Endothelial cell (in vitro differentiated cells): ENCODE measurements at regions not wholly inside any gene's neighbourhood (a gene's known extent, or its start where the extent isn't known, plus 50 kb on each side); places are given as distances from the start of the nearest gene placed in this dataset.

Source experiments
- DNase-seq: peaks from one replicate; pipeline ENCODE4 v3.0.0; 2021; ENCODE audit warnings: low spot score
- H3K27ac Mint-ChIP-seq: one replicate; pipeline ENCODE4 v1.8.0; 2021; ENCODE audit warnings: mixed read lengths, inconsistent platforms; ENCODE audit not compliant: unreplicated experiment
- H3K27me3 Mint-ChIP-seq: one replicate; pipeline ENCODE4 v1.8.0; 2021; ENCODE audit warnings: mild to moderate bottlenecking, moderate library complexity, mixed read lengths, inconsistent platforms; ENCODE audit not compliant: unreplicated experiment
- H3K36me3 Mint-ChIP-seq: one replicate; pipeline ENCODE4 v1.8.0; 2021; ENCODE audit warnings: mild to moderate bottlenecking, low read depth, mixed read lengths, inconsistent platforms; ENCODE audit not compliant: unreplicated experiment
- H3K4me1 Mint-ChIP-seq: one replicate; pipeline ENCODE4 v1.8.0; 2021; ENCODE audit warnings: mild to moderate bottlenecking, mixed read lengths, inconsistent platforms; ENCODE audit not compliant: unreplicated experiment
- H3K4me3 Mint-ChIP-seq: one replicate; pipeline ENCODE4 v1.8.0; 2021; ENCODE audit warnings: mild to moderate bottlenecking, mixed read lengths, inconsistent platforms; ENCODE audit not compliant: unreplicated experiment
- H3K9me3 Mint-ChIP-seq: one replicate; pipeline ENCODE4 v1.8.0; 2021; ENCODE audit warnings: mixed read lengths, inconsistent platforms; ENCODE audit not compliant: unreplicated experiment
- TF ChIP-seq, protein P1 (sequence below): fragments of 200-600 bp; sonication (generic); IDR thresholded peaks from one replicate; pipeline ENCODE4 v1.5.0; 2021; ENCODE audit warnings: antibody characterized with exemption; ENCODE audit not compliant: unreplicated experiment

DNA sequence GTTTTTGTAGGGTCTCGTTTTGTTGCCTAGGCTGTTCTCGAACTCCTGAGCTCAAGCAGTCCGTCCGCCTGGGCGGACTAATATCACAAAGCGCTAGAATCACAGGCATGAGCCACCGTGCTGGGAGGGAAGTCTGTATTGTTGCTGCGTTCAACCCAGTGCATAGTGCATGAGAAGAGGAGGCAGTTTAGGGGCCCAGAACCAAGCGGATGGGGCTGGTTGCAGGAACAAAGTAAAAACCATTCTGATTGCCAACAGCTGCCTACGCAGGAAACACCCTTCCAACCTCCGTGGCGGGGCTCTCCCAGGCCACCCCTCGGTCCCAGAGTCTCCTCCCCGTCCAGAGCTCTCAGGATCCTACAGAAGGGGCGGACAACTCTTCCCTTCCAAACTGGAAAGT, 87.1 kb downstream of the ANXA2R start:
- Mint-ChIP-seq H3K4me1 (no peaks in the 10 kb centered on the region), H3K27ac (no peak overlapping the region), H3K36me3 (peaks cover 7% of the 10 kb centered on the region), H3K9me3 (no peaks in the 10 kb centered on the region), H3K27me3 (peaks cover 2% of the 10 kb centered on the region), H3K4me3 (no peak overlapping the region)
- TF ChIP-seq, protein P1, sequence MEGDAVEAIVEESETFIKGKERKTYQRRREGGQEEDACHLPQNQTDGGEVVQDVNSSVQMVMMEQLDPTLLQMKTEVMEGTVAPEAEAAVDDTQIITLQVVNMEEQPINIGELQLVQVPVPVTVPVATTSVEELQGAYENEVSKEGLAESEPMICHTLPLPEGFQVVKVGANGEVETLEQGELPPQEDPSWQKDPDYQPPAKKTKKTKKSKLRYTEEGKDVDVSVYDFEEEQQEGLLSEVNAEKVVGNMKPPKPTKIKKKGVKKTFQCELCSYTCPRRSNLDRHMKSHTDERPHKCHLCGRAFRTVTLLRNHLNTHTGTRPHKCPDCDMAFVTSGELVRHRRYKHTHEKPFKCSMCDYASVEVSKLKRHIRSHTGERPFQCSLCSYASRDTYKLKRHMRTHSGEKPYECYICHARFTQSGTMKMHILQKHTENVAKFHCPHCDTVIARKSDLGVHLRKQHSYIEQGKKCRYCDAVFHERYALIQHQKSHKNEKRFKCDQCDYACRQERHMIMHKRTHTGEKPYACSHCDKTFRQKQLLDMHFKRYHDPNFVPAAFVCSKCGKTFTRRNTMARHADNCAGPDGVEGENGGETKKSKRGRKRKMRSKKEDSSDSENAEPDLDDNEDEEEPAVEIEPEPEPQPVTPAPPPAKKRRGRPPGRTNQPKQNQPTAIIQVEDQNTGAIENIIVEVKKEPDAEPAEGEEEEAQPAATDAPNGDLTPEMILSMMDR, result no peak
- DNase-seq, result no peak

DNA sequence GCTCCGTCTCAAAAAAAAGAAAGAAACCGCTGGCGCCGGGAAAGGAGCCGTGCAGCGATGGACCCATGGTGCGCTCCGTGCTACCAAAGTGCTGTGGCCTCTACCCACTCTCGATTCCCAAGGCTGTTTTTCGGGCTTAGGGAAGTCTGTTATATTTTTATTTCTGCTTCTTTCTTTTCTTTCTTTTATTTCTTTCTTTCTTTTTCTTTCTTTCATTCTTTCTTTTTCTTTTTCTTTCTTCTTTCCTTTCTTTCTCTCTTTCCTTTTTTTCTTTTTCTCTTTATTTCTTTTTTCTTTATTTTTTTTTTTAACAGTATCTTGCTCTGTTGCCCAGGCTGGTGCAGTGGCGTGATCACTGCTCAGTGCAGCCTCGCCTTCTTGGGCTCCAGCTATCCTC, 87.5 kb downstream of the ANXA2R start:
- TF ChIP-seq, protein P1, result no peak
- peaks cover 4% of the 10 kb centered on the region for H3K27me3 Mint-ChIP-seq
- peaks cover 7% of the 10 kb centered on the region for H3K36me3 Mint-ChIP-seq
- no peak overlapping the region for H3K27ac Mint-ChIP-seq
- H3K9me3 Mint-ChIP-seq, result no peaks in the 10 kb centered on the region
- DNase-seq, result no peak
- no peak overlapping the region for H3K4me3 Mint-ChIP-seq
- H3K4me1 Mint-ChIP-seq, result no peaks in the 10 kb centered on the region

DNA sequence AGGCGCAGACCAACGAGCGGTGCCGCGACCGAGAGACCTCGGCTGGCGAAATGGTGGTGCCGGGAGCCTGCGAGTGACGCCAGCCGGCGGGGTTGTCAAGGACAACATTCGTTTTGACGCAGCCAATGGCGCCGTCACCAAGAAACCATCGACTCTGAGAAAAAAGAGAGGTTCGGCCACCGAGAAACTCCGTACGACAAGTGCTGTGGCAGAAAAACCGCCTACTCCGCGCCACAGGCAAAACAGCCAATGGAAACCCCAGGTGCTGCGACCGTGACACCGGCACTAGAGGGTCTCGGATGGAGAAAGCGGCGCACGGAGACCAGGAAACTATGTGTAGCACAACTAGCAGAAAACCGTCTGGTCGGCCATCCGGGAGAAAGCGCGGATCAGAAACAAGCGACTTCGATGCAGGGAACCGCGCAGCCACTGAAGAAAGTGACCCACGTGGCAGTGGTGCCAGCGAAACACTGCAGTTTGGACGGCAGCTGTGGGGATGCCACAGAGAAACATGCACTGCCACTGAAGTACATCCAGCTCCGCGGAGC, 88.8 kb downstream of the ANXA2R start:
- H3K9me3 Mint-ChIP-seq, result no peaks in the 10 kb centered on the region
- H3K27me3 Mint-ChIP-seq, result peaks cover 4% of the 10 kb centered on the region
- no peaks in the 10 kb centered on the region for H3K4me1 Mint-ChIP-seq
- TF ChIP-seq, protein P1, result no peak
- H3K36me3 Mint-ChIP-seq, result peaks cover 7% of the 10 kb centered on the region
- H3K4me3 Mint-ChIP-seq, result no peak overlapping the region
- no peak overlapping the region for H3K27ac Mint-ChIP-seq
- DNase-seq, result no peak

DNA sequence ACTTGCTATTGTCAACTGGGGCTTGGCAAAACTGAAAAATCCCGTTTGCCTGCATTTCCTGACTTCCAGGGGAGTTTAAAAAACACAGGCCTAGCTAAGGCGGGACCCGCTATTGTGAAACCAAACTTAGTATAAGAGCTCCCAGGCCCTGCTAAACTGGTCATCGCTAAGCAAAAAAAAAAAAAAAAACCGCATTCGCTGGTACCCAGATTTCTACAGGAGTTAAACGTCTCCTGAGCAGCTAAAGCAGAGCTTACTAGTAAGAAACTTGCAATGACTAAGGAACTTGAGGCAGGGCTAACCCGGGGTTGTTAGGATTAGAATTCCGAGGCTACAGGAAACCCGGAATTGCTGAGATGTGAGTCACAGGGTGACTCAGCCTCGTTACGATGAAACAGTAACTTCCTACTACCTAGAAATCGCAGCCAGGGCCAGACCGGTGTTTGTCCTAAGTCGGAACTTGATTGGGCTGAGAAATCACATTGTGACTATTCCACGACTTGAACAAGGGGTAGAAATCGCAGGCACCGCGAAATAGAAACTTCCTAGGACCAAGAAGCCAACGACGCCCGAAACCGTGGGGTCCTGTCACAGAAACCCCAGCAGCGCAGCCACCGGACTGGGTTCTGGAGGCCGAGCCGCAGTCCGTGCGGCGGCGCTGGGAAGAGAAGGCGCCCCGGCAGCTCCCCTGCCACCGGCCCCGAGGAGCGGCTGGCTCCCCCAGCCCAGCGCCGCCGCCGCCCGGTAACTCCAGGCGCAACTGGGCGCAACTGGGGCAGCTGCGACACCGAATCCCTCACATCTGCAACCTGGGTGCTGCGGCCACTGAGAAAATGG, 89.4 kb downstream of the ANXA2R start:
- Mint-ChIP-seq H3K27ac (no peak overlapping the region), H3K27me3 (peaks cover 4% of the 10 kb centered on the region), H3K4me3 (no peak overlapping the region), H3K9me3 (no peaks in the 10 kb centered on the region), H3K36me3 (peaks cover 7% of the 10 kb centered on the region), H3K4me1 (no peaks in the 10 kb centered on the region)
- no peak for DNase-seq
- TF ChIP-seq, protein P1, result no peak

DNA sequence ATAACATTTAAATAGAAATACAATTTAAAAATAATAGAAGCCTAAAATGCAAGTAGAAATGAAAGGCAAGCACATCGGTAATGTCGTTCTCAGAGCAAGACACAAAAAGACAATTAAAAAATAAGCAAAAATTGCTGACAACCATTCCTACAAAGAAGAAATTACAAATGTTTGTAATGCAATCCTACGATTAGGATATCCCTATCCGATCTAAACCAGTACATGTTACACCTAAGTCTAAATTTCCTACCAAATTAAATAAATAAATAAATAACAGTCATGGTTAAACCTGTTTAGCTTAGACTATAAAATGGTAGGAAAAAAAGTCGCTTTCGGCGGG, 90.0 kb downstream of the ANXA2R start:
- Mint-ChIP-seq H3K4me1 (peaks cover 4% of the 10 kb centered on the region), H3K9me3 (no peaks in the 10 kb centered on the region), H3K4me3 (no peak overlapping the region), H3K36me3 (peaks cover 4% of the 10 kb centered on the region), H3K27ac (no peak overlapping the region), H3K27me3 (peaks cover 4% of the 10 kb centered on the region)
- TF ChIP-seq, protein P1, result no peak
- no peak for DNase-seq
